Liver (tissue), 8 donors: ENCODE measurements at regions not wholly inside any gene's neighbourhood (a gene's known extent, or its start where the extent isn't known, plus 50 kb on each side); places are given as distances from the start of the nearest gene placed in this dataset.

Source experiments
- DNase-seq: peaks from one replicate; pipeline ENCODE4 v3.0.0-alpha.2; 2017; ENCODE audit warnings: low spot score
- H3K27ac ChIP-seq, 2 donors: one replicate each; pipeline ENCODE4 v1.7.0; 2013; ENCODE audit warnings: inconsistent platforms in 2 of 2, low read length in 2 of 2, control low read depth in 1 of 2, low read depth in 1 of 2, mild to moderate bottlenecking in 1 of 2
- H3K27me3 ChIP-seq, 4 donors: one replicate each; pipeline versions ENCODE4 v1.6.1 to v1.7.0; 2013; ENCODE audit warnings: low read length in 3 of 4, inconsistent platforms in 1 of 4, mild to moderate bottlenecking in 1 of 4, moderate library complexity in 1 of 4; ENCODE audit not compliant: control insufficient read depth in 4 of 4, insufficient read depth in 4 of 4
- H3K36me3 ChIP-seq, 4 donors: one replicate each; pipeline versions ENCODE4 v1.6.1 to v1.7.0; 2013; ENCODE audit warnings: low read length in 3 of 4, mild to moderate bottlenecking in 3 of 4, low read depth in 1 of 4, moderate library complexity in 1 of 4; ENCODE audit not compliant: control insufficient read depth in 4 of 4, insufficient read depth in 3 of 4
- H3K4me1 ChIP-seq, 4 donors: one replicate each; pipeline versions ENCODE4 v1.6.1 to v1.7.0; 2013; ENCODE audit warnings: low read length in 3 of 4, mild to moderate bottlenecking in 3 of 4, moderate library complexity in 1 of 4; ENCODE audit not compliant: control insufficient read depth in 4 of 4, insufficient read depth in 4 of 4
- H3K4me3 ChIP-seq, 3 donors: one replicate each; pipeline versions ENCODE4 v1.6.1 to v1.7.0; 2013; ENCODE audit warnings: low read length in 3 of 3, control low read depth in 1 of 3, low read depth in 1 of 3, mild to moderate bottlenecking in 1 of 3
- H3K9ac ChIP-seq, 2 donors: one replicate each; pipeline ENCODE4 v1.7.0; 2013; ENCODE audit warnings: low read length in 2 of 2, mild to moderate bottlenecking in 2 of 2, moderate library complexity in 2 of 2, control low read depth in 1 of 2, low read depth in 1 of 2
- H3K9me3 ChIP-seq, 4 donors: one replicate each; pipeline versions ENCODE4 v1.6.1 to v1.7.0; 2013; ENCODE audit warnings: low read length in 3 of 4; ENCODE audit not compliant: control insufficient read depth in 4 of 4
- CTCF ChIP-seq: fragments of 150-350 bp; IDR thresholded peaks from 2 replicates; pipeline ENCODE4 v1.5.1; 2017; ENCODE audit warnings: improper control_type of control experiment, low read depth, low read length; ENCODE audit not compliant: missing input control
- FOXA1 ChIP-seq: IDR thresholded peaks from 2 replicates; pipeline ENCODE4 v1.6.1; 2016; ENCODE audit warnings: antibody characterized with exemption
- FOXA2 ChIP-seq: IDR thresholded peaks from 2 replicates; pipeline ENCODE4 v1.6.1; 2016; ENCODE audit warnings: antibody characterized with exemption
- HNF4G ChIP-seq: IDR thresholded peaks from 2 replicates; pipeline ENCODE4 v1.6.1; 2016; ENCODE audit warnings: antibody characterized with exemption
- JUND ChIP-seq, 2 donors: IDR thresholded peaks; 2 replicates each; pipeline ENCODE4 v1.6.1; 2016; ENCODE audit warnings: antibody characterized with exemption in 2 of 2
- NR2F2 ChIP-seq: IDR thresholded peaks from 2 replicates; pipeline ENCODE4 v1.6.1; 2016; ENCODE audit warnings: antibody characterized with exemption
- RAD21 ChIP-seq, 2 donors: IDR thresholded peaks; 2 replicates each; pipeline ENCODE4 v1.6.1; 2016; ENCODE audit warnings: antibody characterized with exemption in 2 of 2, mild to moderate bottlenecking in 2 of 2
- REST ChIP-seq: IDR thresholded peaks from 2 replicates; pipeline ENCODE4 v1.6.1; 2016; ENCODE audit warnings: antibody characterized with exemption, mild to moderate bottlenecking
- RXRA ChIP-seq, 2 donors: IDR thresholded peaks; 2 replicates each; pipeline ENCODE4 v1.6.1; 2017 to 2018; ENCODE audit warnings: antibody characterized with exemption in 2 of 2, mild to moderate bottlenecking in 1 of 2
- SP1 ChIP-seq: IDR thresholded peaks from 2 replicates; pipeline ENCODE4 v1.6.1; 2018; ENCODE audit warnings: antibody characterized with exemption, mild to moderate bottlenecking
- TAF1 ChIP-seq: conservative IDR thresholded peaks from 2 replicates; pipeline ENCODE4 v1.6.1; 2016; ENCODE audit warnings: antibody characterized with exemption, mild to moderate bottlenecking
- YY1 ChIP-seq: IDR thresholded peaks from 2 replicates; pipeline ENCODE4 v1.6.1; 2016; ENCODE audit warnings: antibody characterized with exemption, mild to moderate bottlenecking
- WGBS: extraction: QIAGEN DNeasy Blood & Tissue Kit; methylation state at CpG from one replicate; pipeline ENCODE4 v1.1.7; 2013; 5-methylcytosine and 5-hydroxymethylcytosine counted together
- TF ChIP-seq, protein P1 (sequence below): IDR thresholded peaks from 2 replicates; pipeline ENCODE4 v1.6.1; 2016; ENCODE audit warnings: antibody characterized with exemption
- TF ChIP-seq, protein P2 (sequence below): IDR thresholded peaks from 2 replicates; pipeline ENCODE4 v1.6.1; 2016; ENCODE audit warnings: antibody characterized with exemption
- TF ChIP-seq, protein P3 (sequence below): IDR thresholded peaks from 2 replicates; pipeline ENCODE4 v1.6.1; 2016; ENCODE audit warnings: antibody characterized with exemption
- donor health status: healthy.
- donor health status: healthy.
- donor health status: healthy.
- donor health status: healthy.
- donor health status: healthy.

DNA sequence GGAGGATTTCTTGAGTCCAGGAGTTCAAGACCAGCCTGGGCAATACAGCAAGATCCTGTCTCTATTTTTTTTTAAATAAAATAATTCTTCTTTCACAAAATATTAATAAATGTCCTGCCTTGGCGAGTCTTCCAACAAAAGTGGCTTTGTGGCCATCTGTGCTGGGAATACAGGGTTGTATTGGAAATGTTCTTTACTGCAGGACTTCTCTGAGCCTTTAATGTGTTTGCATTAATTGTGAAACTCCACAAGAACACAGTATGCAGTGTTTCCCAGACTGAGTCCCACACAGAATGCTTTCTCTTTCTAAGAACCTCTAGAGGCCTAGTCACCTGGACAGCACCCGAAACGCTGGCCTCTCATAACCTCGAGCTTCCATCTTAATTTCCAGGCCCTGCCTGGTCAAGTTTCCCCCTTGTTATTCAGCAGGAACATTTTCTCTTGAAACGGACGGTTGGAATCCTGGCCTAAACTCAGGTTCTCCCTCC, 85.4 kb upstream of the ARRDC4 start:
- DNase-seq: no peak
- peak overlapping the region in 1 of 3 donors; percentile 43 for H3K4me3 ChIP-seq
- H3K27me3 ChIP-seq: peaks cover 0 to 4% (median 0%) of the 10 kb centered on the region in 4 donors
- TF ChIP-seq, protein P1, sequence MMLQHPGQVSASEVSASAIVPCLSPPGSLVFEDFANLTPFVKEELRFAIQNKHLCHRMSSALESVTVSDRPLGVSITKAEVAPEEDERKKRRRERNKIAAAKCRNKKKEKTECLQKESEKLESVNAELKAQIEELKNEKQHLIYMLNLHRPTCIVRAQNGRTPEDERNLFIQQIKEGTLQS: no peak
- TF ChIP-seq REST: no peak
- TF ChIP-seq RAD21 (IDR thresholded peaks at IDR 0.05): no peak
- TF ChIP-seq, protein P2, sequence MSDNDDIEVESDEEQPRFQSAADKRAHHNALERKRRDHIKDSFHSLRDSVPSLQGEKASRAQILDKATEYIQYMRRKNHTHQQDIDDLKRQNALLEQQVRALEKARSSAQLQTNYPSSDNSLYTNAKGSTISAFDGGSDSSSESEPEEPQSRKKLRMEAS: no peak
- no peak for TF ChIP-seq NR2F2
- TF ChIP-seq, protein P3, sequence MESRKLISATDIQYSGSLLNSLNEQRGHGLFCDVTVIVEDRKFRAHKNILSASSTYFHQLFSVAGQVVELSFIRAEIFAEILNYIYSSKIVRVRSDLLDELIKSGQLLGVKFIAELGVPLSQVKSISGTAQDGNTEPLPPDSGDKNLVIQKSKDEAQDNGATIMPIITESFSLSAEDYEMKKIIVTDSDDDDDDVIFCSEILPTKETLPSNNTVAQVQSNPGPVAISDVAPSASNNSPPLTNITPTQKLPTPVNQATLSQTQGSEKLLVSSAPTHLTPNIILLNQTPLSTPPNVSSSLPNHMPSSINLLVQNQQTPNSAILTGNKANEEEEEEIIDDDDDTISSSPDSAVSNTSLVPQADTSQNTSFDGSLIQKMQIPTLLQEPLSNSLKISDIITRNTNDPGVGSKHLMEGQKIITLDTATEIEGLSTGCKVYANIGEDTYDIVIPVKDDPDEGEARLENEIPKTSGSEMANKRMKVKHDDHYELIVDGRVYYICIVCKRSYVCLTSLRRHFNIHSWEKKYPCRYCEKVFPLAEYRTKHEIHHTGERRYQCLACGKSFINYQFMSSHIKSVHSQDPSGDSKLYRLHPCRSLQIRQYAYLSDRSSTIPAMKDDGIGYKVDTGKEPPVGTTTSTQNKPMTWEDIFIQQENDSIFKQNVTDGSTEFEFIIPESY: no peak
- no peak for TF ChIP-seq JUND (IDR thresholded peaks at IDR 0.05)
- no peak for TF ChIP-seq YY1
- no peak for TF ChIP-seq SP1
- TF ChIP-seq FOXA1: no peak
- no peak for TF ChIP-seq TAF1
- no peak for TF ChIP-seq CTCF
- TF ChIP-seq HNF4G: no peak
- no peak for TF ChIP-seq RXRA (IDR thresholded peaks at IDR 0.05)
- 53% methylated on average over 6 of the region's 6 CpGs for WGBS
- no peaks in the 10 kb centered on the region for H3K36me3 ChIP-seq
- H3K9me3 ChIP-seq: no peaks in the 10 kb centered on the region
- no peaks in the 10 kb centered on the region for H3K4me1 ChIP-seq
- no peak overlapping the region for H3K9ac ChIP-seq
- H3K27ac ChIP-seq: no peak overlapping the region

GRCh38 chr15:97875513-97876280, 84.8 kb upstream of the ARRDC4 start:
- no peak overlapping the region for H3K27ac ChIP-seq
- no peak overlapping the region for H3K9ac ChIP-seq
- H3K4me1 ChIP-seq: no peaks in the 10 kb centered on the region
- H3K36me3 ChIP-seq: no peaks in the 10 kb centered on the region
- DNase-seq: peak; percentile 43
- 52% methylated on average over 49 of the region's 49 CpGs for WGBS
- TF ChIP-seq RAD21 (IDR thresholded peaks at IDR 0.05) (peak in 1 of 2 donors; percentile 13), FOXA2 (no peak)
- H3K27me3 ChIP-seq: peaks cover 0 to 4% (median 0%) of the 10 kb centered on the region in 4 donors
- H3K9me3 ChIP-seq: no peaks in the 10 kb centered on the region
- H3K4me3 ChIP-seq: peak overlapping the region in 1 of 3 donors; percentile 43
